Transverse colon (tissue), 4 donors: ENCODE measurements at regions not wholly inside any gene's neighbourhood (a gene's known extent, or its start where the extent isn't known, plus 50 kb on each side); places are given as distances from the start of the nearest gene placed in this dataset.
A peak's percentile ranks its signal among the peaks of the same experiment; 100 is the strongest.

ENCODE experiments used
- DNase-seq: peaks from one replicate; pipeline ENCODE4 v3.0.0-alpha.2; 2019
- H3K27ac ChIP-seq, 4 donors: fragments of 200-600 bp; sonication (generic); 2 replicates each; pipeline ENCODE4 v1.5.1; 2016 to 2018; ENCODE audit warnings: inconsistent platforms in 4 of 4
- H3K27me3 ChIP-seq: fragments of 200-600 bp; sonication (generic); 2 replicates; pipeline ENCODE4 v1.5.1; 2017; ENCODE audit warnings: inconsistent platforms
- H3K36me3 ChIP-seq, 4 donors: fragments of 200-600 bp; sonication (generic); 2 replicates each; pipeline ENCODE4 v1.5.1; 2017 to 2019; ENCODE audit warnings: inconsistent platforms in 4 of 4
- H3K4me1 ChIP-seq, 4 donors: fragments of 200-600 bp; sonication (generic); 2 replicates each; pipeline ENCODE4 v1.5.1; 2017 to 2020; ENCODE audit warnings: inconsistent platforms in 4 of 4
- H3K4me3 ChIP-seq, 4 donors: fragments of 200-600 bp; sonication (generic); 1 replicate in 1 of 4; 2 replicates in 3 of 4; pipeline versions ENCODE4 v1.5.1 to v1.6.1; 2017 to 2019; ENCODE audit warnings: inconsistent platforms in 4 of 4
- H3K9me3 ChIP-seq, 2 donors: fragments of 200-600 bp; sonication (generic); 2 replicates each; pipeline ENCODE4 v1.5.1; 2017 to 2019; ENCODE audit warnings: inconsistent platforms in 2 of 2
- EP300 ChIP-seq: sonication (generic); formaldehyde crosslinking; IDR thresholded peaks from one replicate; pipeline ENCODE4 v1.6.1; 2017; ENCODE audit warnings: antibody characterized with exemption, low read depth
- POLR2A ChIP-seq: fragments of 450-650 bp; IDR thresholded peaks from one replicate; pipeline ENCODE4 v1.6.1; 2016; ENCODE audit warnings: antibody characterized with exemption, mild to moderate bottlenecking, moderate library complexity
- POLR2AphosphoS5 ChIP-seq, 3 donors: sonication (generic); formaldehyde crosslinking; IDR thresholded peaks; one replicate each; pipeline ENCODE4 v1.6.1; 2016; ENCODE audit warnings: antibody characterized with exemption in 3 of 3
- WGBS, 2 donors: methylation state at CpG; one replicate each; pipeline ENCODE4 v1.1.5; 2018; ENCODE audit warnings: low coverage in 1 of 2; 5-methylcytosine and 5-hydroxymethylcytosine counted together
- in situ Hi-C, 4 donors: fragments of 200-750 bp; cut with MboI; loops; one replicate each; pipeline versions ENCODE4 v1.15.0 to v1.15.1; 2017; ENCODE audit warnings: low sequenced_read_pairs in 3 of 4, low pct_ligation_motif_present in 1 of 4, low pct_unique_long_range_greater_than_20kb in 1 of 4
- intact Hi-C: fragments of 100-400 bp; cut with DNase I; formaldehyde crosslinking; loops from one replicate; pipeline ENCODE4 v1.15.1; 2023; ENCODE audit warnings: low total_unique reads
- TF ChIP-seq, protein P1 (sequence below), 5 experiments: fragments of 200-600 bp in 3 of 5; fragments of 450-650 bp in 2 of 5; sonication (generic) in 3 of 5; IDR thresholded peaks; 1 replicate in 2 of 5; 2 replicates in 3 of 5; pipeline ENCODE4 v1.5.1; 2016 to 2017; ENCODE audit warnings: antibody characterized with exemption in 5 of 5, inconsistent platforms in 3 of 5, mild to moderate bottlenecking in 2 of 5, moderate library complexity in 1 of 5

DNA sequence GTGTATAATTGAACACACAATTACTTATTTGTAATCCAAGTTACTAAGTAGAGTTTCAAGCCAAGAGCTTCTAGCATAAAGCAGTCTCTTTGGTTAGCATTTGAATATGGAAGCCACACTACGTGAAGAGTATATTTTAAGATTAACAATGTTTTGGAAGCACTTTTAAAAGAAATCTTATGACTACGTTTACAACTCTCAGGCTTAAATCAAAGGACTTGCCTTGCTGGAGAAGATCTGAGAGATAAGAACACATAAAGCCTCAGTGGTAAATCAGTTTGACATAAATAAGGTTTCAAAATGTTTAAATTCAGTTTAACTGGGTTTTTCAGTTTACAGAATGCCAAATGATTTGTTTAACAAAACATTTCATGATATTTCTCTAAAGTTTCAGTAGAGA is 161.9 kb upstream of the PDE3A start:
- 29 to 49% methylated on average over 2 of the region's 2 CpGs for WGBS, 2 donors
- H3K27ac ChIP-seq: no peak overlapping the region
- H3K4me1 ChIP-seq: peaks cover 0 to 7% (median 4%) of the 10 kb centered on the region in 4 donors
- H3K36me3 ChIP-seq: no peaks in the 10 kb centered on the region
- no peak for DNase-seq
- in situ Hi-C loops: loop anchor here in 1 of 4 donors (25.0 kb wide), 1 partner anchor 444 kb away; no protein-coding TSS in a partner anchor
- H3K27me3 ChIP-seq: no peaks in the 10 kb centered on the region
- TF ChIP-seq POLR2A (no peak), POLR2AphosphoS5 (IDR thresholded peaks at IDR 0.05) (no peak), EP300 (no peak)
- TF ChIP-seq, protein P1, sequence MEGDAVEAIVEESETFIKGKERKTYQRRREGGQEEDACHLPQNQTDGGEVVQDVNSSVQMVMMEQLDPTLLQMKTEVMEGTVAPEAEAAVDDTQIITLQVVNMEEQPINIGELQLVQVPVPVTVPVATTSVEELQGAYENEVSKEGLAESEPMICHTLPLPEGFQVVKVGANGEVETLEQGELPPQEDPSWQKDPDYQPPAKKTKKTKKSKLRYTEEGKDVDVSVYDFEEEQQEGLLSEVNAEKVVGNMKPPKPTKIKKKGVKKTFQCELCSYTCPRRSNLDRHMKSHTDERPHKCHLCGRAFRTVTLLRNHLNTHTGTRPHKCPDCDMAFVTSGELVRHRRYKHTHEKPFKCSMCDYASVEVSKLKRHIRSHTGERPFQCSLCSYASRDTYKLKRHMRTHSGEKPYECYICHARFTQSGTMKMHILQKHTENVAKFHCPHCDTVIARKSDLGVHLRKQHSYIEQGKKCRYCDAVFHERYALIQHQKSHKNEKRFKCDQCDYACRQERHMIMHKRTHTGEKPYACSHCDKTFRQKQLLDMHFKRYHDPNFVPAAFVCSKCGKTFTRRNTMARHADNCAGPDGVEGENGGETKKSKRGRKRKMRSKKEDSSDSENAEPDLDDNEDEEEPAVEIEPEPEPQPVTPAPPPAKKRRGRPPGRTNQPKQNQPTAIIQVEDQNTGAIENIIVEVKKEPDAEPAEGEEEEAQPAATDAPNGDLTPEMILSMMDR (IDR thresholded peaks at IDR 0.05): no peak
- intact Hi-C loops: no loop called here
- H3K4me3 ChIP-seq: no peak overlapping the region
- H3K9me3 ChIP-seq: no peaks in the 10 kb centered on the region

DNA sequence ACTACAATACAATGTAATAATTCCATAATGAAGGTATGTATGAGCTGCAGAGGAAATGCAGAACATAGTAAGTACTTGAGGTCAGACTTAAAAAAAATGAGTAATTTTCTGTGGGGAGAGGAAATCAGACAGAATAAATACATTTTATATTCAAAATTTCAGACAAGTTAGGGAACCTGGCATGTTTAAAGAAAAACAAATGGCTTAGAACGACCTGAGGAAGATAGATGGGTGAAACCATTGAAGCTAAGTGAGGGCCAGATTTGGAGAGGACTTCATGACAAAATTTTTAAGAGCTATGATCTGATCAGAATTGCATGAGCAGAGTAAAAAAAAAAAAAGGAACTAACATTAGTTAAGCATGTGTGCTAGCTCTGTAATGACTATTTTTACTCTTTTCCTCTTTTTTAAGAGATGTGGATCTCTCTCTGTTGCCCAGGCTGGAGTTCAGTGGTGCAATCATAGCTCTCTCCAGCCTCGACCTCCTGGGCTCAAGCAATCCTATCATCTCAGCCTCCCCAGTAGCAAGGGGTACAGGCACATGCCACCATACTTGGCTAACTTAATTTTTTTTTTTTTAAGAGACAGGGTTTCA is 157.6 kb upstream of the PDE3A start:
- Histone ChIP-seq H3K27ac (peak overlapping the region; percentile 46 to 80 (median 77)), H3K4me1 (peaks cover 10 to 37% (median 20%) of the 10 kb centered on the region in 4 donors), H3K36me3 (no peaks in the 10 kb centered on the region), H3K9me3 (no peaks in the 10 kb centered on the region), H3K27me3 (no peaks in the 10 kb centered on the region), H3K4me3 (no peak overlapping the region)
- 68 to 69% methylated on average over 2 of the region's 2 CpGs for WGBS, 2 donors
- in situ Hi-C loops (loop anchor here in 1 of 4 donors (25.0 kb wide), 1 partner anchor 448 kb away; no protein-coding TSS in a partner anchor), intact Hi-C loops (loop anchor here (10.0 kb wide), 1 partner anchor 66 kb away; no protein-coding TSS in a partner anchor)
- DNase-seq: no peak
- TF ChIP-seq POLR2AphosphoS5 (IDR thresholded peaks at IDR 0.05): no peak

DNA sequence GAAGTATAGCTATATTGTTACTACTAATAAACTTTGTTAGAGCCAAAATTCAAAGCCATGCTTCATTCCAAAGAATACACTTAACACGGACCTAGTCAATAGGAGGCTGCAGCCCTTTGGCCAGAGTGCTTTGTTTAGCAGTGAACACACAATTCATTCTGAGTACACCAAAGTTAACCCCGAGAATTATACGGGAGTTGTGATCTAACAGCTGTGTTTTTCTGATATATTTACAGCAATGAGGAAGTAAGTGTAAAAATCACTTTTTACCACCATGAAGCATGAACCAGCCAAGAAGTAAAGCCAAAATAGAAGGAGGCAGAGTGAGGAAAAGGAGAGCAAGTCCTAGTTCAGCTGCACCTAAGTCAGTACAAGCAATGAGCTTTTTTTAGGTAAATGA is 156.8 kb upstream of the PDE3A start:
- intact Hi-C loops: loop anchor here (10.0 kb wide), 1 partner anchor 67 kb away; no protein-coding TSS in a partner anchor
- 7 to 8% methylated on average over 3 of the region's 3 CpGs for WGBS, 2 donors
- H3K9me3 ChIP-seq: no peaks in the 10 kb centered on the region
- H3K36me3 ChIP-seq: no peaks in the 10 kb centered on the region
- no peak for TF ChIP-seq EP300
- TF ChIP-seq POLR2A: no peak
- H3K4me1 ChIP-seq: peaks cover 10 to 37% (median 20%) of the 10 kb centered on the region in 4 donors
- no peak for DNase-seq
- peak overlapping the region; percentile 46 to 80 (median 77) for H3K27ac ChIP-seq
- H3K4me3 ChIP-seq: no peak overlapping the region
- no peaks in the 10 kb centered on the region for H3K27me3 ChIP-seq
- in situ Hi-C loops: loop anchor here in 1 of 4 donors (25.0 kb wide), 1 partner anchor 449 kb away; no protein-coding TSS in a partner anchor

DNA sequence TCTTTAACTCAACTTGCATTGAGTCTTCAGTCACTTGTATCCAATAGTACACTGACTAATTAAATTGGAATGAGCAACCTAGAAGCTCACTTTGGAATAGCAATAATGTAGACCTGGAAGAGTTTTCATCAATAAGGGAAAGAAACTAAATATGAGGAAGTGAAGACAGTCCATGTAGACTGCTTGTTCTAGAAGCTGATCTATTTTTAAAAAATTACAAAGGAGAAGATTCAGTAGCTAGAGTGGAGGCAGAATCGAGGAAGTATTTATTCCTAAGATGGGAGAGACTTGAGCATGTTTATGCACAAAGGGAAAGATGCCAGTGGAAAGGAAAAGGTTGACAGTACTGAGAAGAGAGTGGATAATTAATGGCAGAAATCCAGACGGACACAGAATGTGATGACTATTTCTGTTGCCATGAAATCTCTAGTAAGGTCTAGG is 156.3 kb upstream of the PDE3A start:
- H3K27me3 ChIP-seq: no peaks in the 10 kb centered on the region
- H3K4me1 ChIP-seq: peaks cover 10 to 37% (median 20%) of the 10 kb centered on the region in 4 donors
- intact Hi-C loops: loop anchor here (10.0 kb wide), 1 partner anchor 67 kb away; no protein-coding TSS in a partner anchor
- no peaks in the 10 kb centered on the region for H3K36me3 ChIP-seq
- in situ Hi-C loops: loop anchor here in 1 of 4 donors (25.0 kb wide), 1 partner anchor 450 kb away; no protein-coding TSS in a partner anchor
- no peak for DNase-seq
- WGBS, 2 donors: 6 to 16% methylated on average over 2 of the region's 2 CpGs
- H3K27ac ChIP-seq: peak overlapping the region; percentile 46 to 80 (median 77)
- TF ChIP-seq POLR2AphosphoS5 (IDR thresholded peaks at IDR 0.05): peak in 1 of 3 donors; percentile 52
- no peak for TF ChIP-seq POLR2A
- no peaks in the 10 kb centered on the region for H3K9me3 ChIP-seq
- no peak overlapping the region for H3K4me3 ChIP-seq

DNA sequence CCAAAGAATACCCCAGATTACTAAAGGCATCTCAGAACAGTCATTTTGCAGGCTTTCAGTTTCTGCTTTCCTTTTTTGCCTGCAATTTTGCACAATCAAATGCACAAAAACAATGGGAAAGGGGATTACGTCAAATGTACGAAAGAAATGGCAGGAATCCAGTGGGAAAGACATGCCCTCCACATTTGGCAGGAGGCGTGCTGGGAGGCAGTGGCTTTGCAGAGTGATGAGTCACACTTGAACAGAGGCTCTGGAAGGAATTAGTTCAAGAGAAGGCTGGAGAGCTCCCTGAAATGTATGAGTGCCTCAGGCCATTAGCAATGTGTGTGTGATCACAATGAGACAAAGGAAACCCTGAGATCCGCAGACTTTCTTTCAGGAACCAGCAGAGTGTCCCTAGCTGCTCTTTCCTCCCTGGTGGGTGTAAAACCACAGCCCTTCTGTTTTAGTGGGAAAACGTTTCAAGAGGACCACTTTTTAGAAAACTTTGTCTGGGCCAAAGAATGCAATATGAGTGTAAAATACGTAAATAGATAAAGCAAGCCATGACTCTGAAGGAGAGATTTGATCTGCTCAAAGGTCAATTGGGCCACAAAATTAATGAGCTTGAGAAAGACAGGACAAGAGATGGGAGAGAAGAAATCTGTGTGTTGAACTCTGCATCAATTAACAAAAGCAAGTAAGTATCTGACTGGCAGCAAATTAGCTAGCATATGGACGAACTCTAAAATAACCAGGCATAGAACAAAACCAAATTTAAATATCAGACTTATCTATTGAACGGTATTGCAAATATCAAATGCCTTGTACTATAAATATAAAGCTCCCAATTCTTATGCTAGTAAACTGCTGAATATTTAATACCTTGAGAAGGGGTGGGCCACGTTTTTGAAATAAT is 155.4 kb upstream of the PDE3A start:
- in situ Hi-C loops: loop anchor here in 1 of 4 donors (25.0 kb wide), 1 partner anchor 451 kb away; no protein-coding TSS in a partner anchor
- TF ChIP-seq, protein P1 (IDR thresholded peaks at IDR 0.05): no peak
- peak; percentile 61 to 73 (median 68) for TF ChIP-seq POLR2AphosphoS5 (IDR thresholded peaks at IDR 0.05)
- peak; percentile 65 for DNase-seq
- WGBS, 2 donors: 40 to 46% methylated on average over 6 to 9 of the region's 9 CpGs
- Histone ChIP-seq H3K36me3 (no peaks in the 10 kb centered on the region), H3K9me3 (no peaks in the 10 kb centered on the region), H3K4me3 (no peak overlapping the region), H3K27ac (peak overlapping the region; percentile 46 to 80 (median 77)), H3K4me1 (peaks cover 10 to 37% (median 20%) of the 10 kb centered on the region in 4 donors), H3K27me3 (no peaks in the 10 kb centered on the region)
- intact Hi-C loops: loop anchor here (10.0 kb wide), 1 partner anchor 68 kb away; no protein-coding TSS in a partner anchor
